Neural cell (in vitro differentiated cells): ENCODE measurements at regions not wholly inside any gene's neighbourhood (a gene's known extent, or its start where the extent isn't known, plus 50 kb on each side); places are given as distances from the start of the nearest gene placed in this dataset.

ENCODE experiments used
- EP300 ChIP-seq: fragments of 450-650 bp; conservative IDR thresholded peaks from 2 replicates; pipeline ENCODE4 v1.6.1; 2014; ENCODE audit warnings: antibody characterized with exemption, mild to moderate bottlenecking, moderate library complexity; ENCODE audit not compliant: poor library complexity, severe bottlenecking
- EZH2 ChIP-seq: fragments of 200-600, 300-800 bp; shearing (Covaris generic), sonication (generic); IDR thresholded peaks from 2 replicates; pipeline ENCODE4 v1.6.1; 2014; ENCODE audit warnings: antibody characterized with exemption, low read length, borderline replicate concordance, mild to moderate bottlenecking; ENCODE audit not compliant: insufficient read depth, poor library complexity, severe bottlenecking
- MXI1 ChIP-seq: fragments of 450-650 bp; conservative IDR thresholded peaks from 2 replicates; pipeline ENCODE4 v1.6.1; 2014; ENCODE audit warnings: antibody characterized with exemption, mild to moderate bottlenecking; ENCODE audit not compliant: poor library complexity, severe bottlenecking
- POLR2AphosphoS5 ChIP-seq: IDR thresholded peaks from 2 replicates; pipeline ENCODE4 v1.6.1; 2012
- RAD21 ChIP-seq: fragments of 450-650 bp; conservative IDR thresholded peaks from 2 replicates; pipeline ENCODE4 v1.6.1; 2014; ENCODE audit warnings: antibody characterized with exemption, mild to moderate bottlenecking, moderate library complexity
- REST ChIP-seq: IDR thresholded peaks from 2 replicates; pipeline ENCODE4 v1.6.1; 2012; ENCODE audit warnings: borderline replicate concordance
- SMC3 ChIP-seq: fragments of 450-650 bp; conservative IDR thresholded peaks from 2 replicates; pipeline ENCODE4 v1.6.1; 2014; ENCODE audit warnings: antibody characterized with exemption, mild to moderate bottlenecking, moderate library complexity; ENCODE audit not compliant: poor library complexity
- TAF1 ChIP-seq: IDR thresholded peaks from 2 replicates; pipeline ENCODE4 v1.6.1; 2012; ENCODE audit warnings: low read depth
- TF ChIP-seq, protein P1 (sequence below): fragments of 450-650 bp; IDR thresholded peaks from 2 replicates; pipeline ENCODE4 v1.5.1; 2014; ENCODE audit warnings: antibody characterized with exemption, mild to moderate bottlenecking, moderate library complexity; ENCODE audit not compliant: poor library complexity, severe bottlenecking

DNA sequence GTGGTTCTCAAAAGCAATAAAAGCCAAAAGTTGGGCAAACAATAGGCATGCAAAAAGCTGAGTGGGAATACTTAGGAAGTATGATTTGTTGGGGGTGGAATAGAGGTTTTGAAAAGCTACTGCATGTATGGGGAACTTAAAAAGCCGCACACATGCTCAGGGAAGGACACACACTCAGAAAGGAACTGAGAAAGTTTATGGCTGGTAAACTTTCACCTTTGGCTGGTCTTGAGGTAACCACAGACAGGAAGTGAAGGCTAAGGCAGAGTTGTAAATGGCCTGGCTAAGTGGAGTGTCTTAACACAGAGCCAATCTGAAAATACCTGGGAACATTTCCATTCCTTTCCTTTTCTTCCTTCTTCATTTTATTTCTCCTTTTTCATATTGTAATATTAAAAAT, 134.5 kb upstream of the EXOC2 start:
- TF ChIP-seq, protein P1, sequence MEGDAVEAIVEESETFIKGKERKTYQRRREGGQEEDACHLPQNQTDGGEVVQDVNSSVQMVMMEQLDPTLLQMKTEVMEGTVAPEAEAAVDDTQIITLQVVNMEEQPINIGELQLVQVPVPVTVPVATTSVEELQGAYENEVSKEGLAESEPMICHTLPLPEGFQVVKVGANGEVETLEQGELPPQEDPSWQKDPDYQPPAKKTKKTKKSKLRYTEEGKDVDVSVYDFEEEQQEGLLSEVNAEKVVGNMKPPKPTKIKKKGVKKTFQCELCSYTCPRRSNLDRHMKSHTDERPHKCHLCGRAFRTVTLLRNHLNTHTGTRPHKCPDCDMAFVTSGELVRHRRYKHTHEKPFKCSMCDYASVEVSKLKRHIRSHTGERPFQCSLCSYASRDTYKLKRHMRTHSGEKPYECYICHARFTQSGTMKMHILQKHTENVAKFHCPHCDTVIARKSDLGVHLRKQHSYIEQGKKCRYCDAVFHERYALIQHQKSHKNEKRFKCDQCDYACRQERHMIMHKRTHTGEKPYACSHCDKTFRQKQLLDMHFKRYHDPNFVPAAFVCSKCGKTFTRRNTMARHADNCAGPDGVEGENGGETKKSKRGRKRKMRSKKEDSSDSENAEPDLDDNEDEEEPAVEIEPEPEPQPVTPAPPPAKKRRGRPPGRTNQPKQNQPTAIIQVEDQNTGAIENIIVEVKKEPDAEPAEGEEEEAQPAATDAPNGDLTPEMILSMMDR = no peak
- TF ChIP-seq POLR2AphosphoS5 = no peak
- no peak for TF ChIP-seq TAF1
- no peak for TF ChIP-seq MXI1
- no peak for TF ChIP-seq EZH2
- no peak for TF ChIP-seq REST
- TF ChIP-seq EP300 = no peak
- TF ChIP-seq SMC3 = no peak
- TF ChIP-seq RAD21 = no peak
